ENCODE measurements at regions not wholly inside any gene's neighbourhood (a gene's known extent, or its start where the extent isn't known, plus 50 kb on each side); places are given as distances from the start of the nearest gene placed in this dataset.

- Histone ChIP-seq H3K36me3 (ENCODE audit: control insufficient read depth, insufficient read depth, low read length) (no peaks in the 10 kb centered on the region), H3K27me3 (replicated peaks; ENCODE audit: control insufficient read depth, insufficient read depth, low read length) (peaks cover 5% of the 10 kb centered on the region), H3K4me3 (replicated peaks; ENCODE audit: low read depth, low read length) (no peak overlapping the region)
- TF ChIP-seq CTCF (IDR thresholded peaks at IDR 0.05; ENCODE audit: insufficient read depth, low read length, poor library complexity, severe bottlenecking): no peak
- no peak for DNase-seq (ENCODE audit: extremely low read depth, insufficient read length)
These were observed 74.3 kb upstream of the FOXQ1 start for GRCh38 chr6:1237636-1238035.

- Histone ChIP-seq H3K27me3 (replicated peaks; ENCODE audit: control insufficient read depth, insufficient read depth, low read length) (peaks cover 6% of the 10 kb centered on the region), H3K4me3 (replicated peaks; ENCODE audit: low read depth, low read length) (no peak overlapping the region), H3K36me3 (ENCODE audit: control insufficient read depth, insufficient read depth, low read length) (no peaks in the 10 kb centered on the region)
- no peak for DNase-seq (ENCODE audit: extremely low read depth, insufficient read length)
- TF ChIP-seq CTCF (IDR thresholded peaks at IDR 0.05; ENCODE audit: insufficient read depth, low read length, poor library complexity, severe bottlenecking): no peak
These were observed 76.1 kb upstream of the FOXQ1 start for GRCh38 chr6:1235825-1236224.

- TF ChIP-seq CTCF (IDR thresholded peaks at IDR 0.05; ENCODE audit: insufficient read depth, low read length, poor library complexity, severe bottlenecking): no peak
- no peak overlapping the region for H3K4me3 ChIP-seq (replicated peaks; ENCODE audit: low read depth, low read length)
- H3K27me3 ChIP-seq (replicated peaks; ENCODE audit: control insufficient read depth, insufficient read depth, low read length): peaks cover 6% of the 10 kb centered on the region
- DNase-seq (ENCODE audit: extremely low read depth, insufficient read length): no peak
- H3K36me3 ChIP-seq (ENCODE audit: control insufficient read depth, insufficient read depth, low read length): no peaks in the 10 kb centered on the region
These were observed 78.0 kb upstream of the FOXQ1 start for GRCh38 chr6:1233924-1234323.

- no peak for DNase-seq (ENCODE audit: extremely low read depth, insufficient read length)
- Histone ChIP-seq H3K27me3 (replicated peaks; ENCODE audit: control insufficient read depth, insufficient read depth, low read length) (peaks cover 6% of the 10 kb centered on the region), H3K4me3 (replicated peaks; ENCODE audit: low read depth, low read length) (no peak overlapping the region), H3K36me3 (ENCODE audit: control insufficient read depth, insufficient read depth, low read length) (no peaks in the 10 kb centered on the region)
- TF ChIP-seq CTCF (IDR thresholded peaks at IDR 0.05; ENCODE audit: insufficient read depth, low read length, poor library complexity, severe bottlenecking): no peak
These were observed 79.3 kb upstream of the FOXQ1 start for GRCh38 chr6:1232578-1232977.

- peaks cover 6% of the 10 kb centered on the region for H3K27me3 ChIP-seq (replicated peaks; ENCODE audit: control insufficient read depth, insufficient read depth, low read length)
- DNase-seq (ENCODE audit: extremely low read depth, insufficient read length): no peak
- TF ChIP-seq CTCF (IDR thresholded peaks at IDR 0.05; ENCODE audit: insufficient read depth, low read length, poor library complexity, severe bottlenecking): no peak
- no peaks in the 10 kb centered on the region for H3K36me3 ChIP-seq (ENCODE audit: control insufficient read depth, insufficient read depth, low read length)
- no peak overlapping the region for H3K4me3 ChIP-seq (replicated peaks; ENCODE audit: low read depth, low read length)
These were observed 80.0 kb upstream of the FOXQ1 start for GRCh38 chr6:1231941-1232340.
